Endothelial cell of umbilical vein (primary cell): ENCODE measurements at regions not wholly inside any gene's neighbourhood (a gene's known extent, or its start where the extent isn't known, plus 50 kb on each side); places are given as distances from the start of the nearest gene placed in this dataset.

Source experiments
- CTCF ChIP-seq, 2 donors: IDR thresholded peaks; 1 replicate in 1 of 2; 2 replicates in 1 of 2; pipeline ENCODE4 v1.5.1; 2011; ENCODE audit warnings: low read length in 2 of 2, mild to moderate bottlenecking in 2 of 2, moderate library complexity in 2 of 2, control low read depth in 1 of 2, inconsistent platforms in 1 of 2, low read depth in 1 of 2; ENCODE audit not compliant: insufficient read depth in 1 of 2; ENCODE audit errors: extremely low read depth in 1 of 2
- EZH2 ChIP-seq: IDR thresholded peaks from 2 replicates; pipeline ENCODE4 v1.6.1; 2012; ENCODE audit warnings: borderline replicate concordance, low read depth, mild to moderate bottlenecking, moderate library complexity, low read length, inconsistent platforms; ENCODE audit not compliant: severe bottlenecking
- POLR2A ChIP-seq: IDR thresholded peaks from 2 replicates; pipeline ENCODE4 v1.6.1; 2012; ENCODE audit warnings: low read depth, mild to moderate bottlenecking, control low read depth, low read length
- POLR2AphosphoS5 ChIP-seq: IDR thresholded peaks from 2 replicates; pipeline ENCODE4 v1.6.1; 2012; ENCODE audit warnings: low read depth, mild to moderate bottlenecking, control low read depth, low read length, moderate library complexity; ENCODE audit not compliant: insufficient read depth

GRCh38 chr12:113650476-113650875 lies 178.8 kb upstream of the LHX5 start:
- TF ChIP-seq POLR2A (no peak), CTCF (IDR thresholded peaks at IDR 0.05; ENCODE audit: extremely low read depth in 1 of 2, insufficient read depth in 1 of 2, low read depth in 1 of 2, low read length in 2 of 2) (no peak), POLR2AphosphoS5 (no peak), EZH2 (no peak)
